PC-9 (cell line): ENCODE measurements at regions not wholly inside any gene's neighbourhood (a gene's known extent, or its start where the extent isn't known, plus 50 kb on each side); places are given as distances from the start of the nearest gene placed in this dataset.

Source experiments
- BruUV-seq: library from RNA; stranded (reverse); fragments of 400-500 nt; replicated peaks from 2 replicates; lab custom pipeline; 2021; lab: Mats Ljungman, UMichigan
- CTCF ChIA-PET: fragments of 300-600 bp; sonication (Branson Sonifier 250); formaldehyde crosslinking; loops from one replicate; lab custom pipeline; 2022; ENCODE audit warnings: antibody characterized with exemption; lab: Charles Lee
- POLR2A ChIA-PET: fragments of 300-600 bp; sonication (Branson Sonifier 250); formaldehyde crosslinking; loops from one replicate; lab custom pipeline; 2022; ENCODE audit warnings: antibody characterized with exemption; ENCODE audit not compliant: unreplicated experiment; lab: Charles Lee
- DNase-seq, 2 experiments: peaks; one replicate each; pipeline versions ENCODE4 v3.0.0 to v3.0.0-alpha.2; 2015 to 2022; ENCODE audit warnings: mixed read lengths in 1 of 2
- H2AFZ ChIP-seq: fragments of 200-600 bp; sonication (generic); 2 replicates; pipeline ENCODE4 v1.8.1; 2017; ENCODE audit warnings: antibody characterized with exemption
- H3F3A ChIP-seq: fragments of 200-600 bp; sonication (generic); 2 replicates; pipeline ENCODE4 v1.8.1; 2017; ENCODE audit warnings: antibody characterized with exemption, mild to moderate bottlenecking, low read depth; ENCODE audit not compliant: insufficient read depth
- H3K27ac ChIP-seq: fragments of 200-600 bp; sonication (generic); 2 replicates; pipeline ENCODE4 v1.6.1; 2016; ENCODE audit warnings: mixed run types
- H3K27me3 ChIP-seq: fragments of 200-600 bp; sonication (generic); 2 replicates; pipeline ENCODE4 v1.6.1; 2016; ENCODE audit warnings: low read depth, mixed run types; ENCODE audit not compliant: insufficient read depth
- H3K36me3 ChIP-seq: fragments of 200-600 bp; sonication (generic); 2 replicates; pipeline ENCODE4 v1.6.1; 2016; ENCODE audit warnings: low read depth, mixed run types
- H3K4me1 ChIP-seq: fragments of 200-600 bp; sonication (generic); replicated peaks from 2 replicates; pipeline ENCODE4 v1.6.1; 2016; ENCODE audit warnings: mixed run types; ENCODE audit not compliant: insufficient read depth
- H3K4me2 ChIP-seq: fragments of 200-600 bp; sonication (generic); 2 replicates; pipeline ENCODE4 v1.6.1; 2017; ENCODE audit warnings: mixed run types
- H3K4me3 ChIP-seq: fragments of 200-600 bp; sonication (generic); 2 replicates; pipeline ENCODE4 v1.6.1; 2016; ENCODE audit warnings: mixed run types
- H3K79me2 ChIP-seq: fragments of 200-600 bp; sonication (generic); 2 replicates; pipeline ENCODE4 v1.6.1; 2017; ENCODE audit warnings: low read depth, mixed run types
- H3K9me2 ChIP-seq: fragments of 200-600 bp; sonication (generic); 2 replicates; pipeline ENCODE4 v1.8.1; 2017; ENCODE audit warnings: mild to moderate bottlenecking; ENCODE audit not compliant: insufficient read depth
- H3K9me3 ChIP-seq: fragments of 200-600 bp; sonication (generic); 2 replicates; pipeline ENCODE4 v1.8.1; 2016; ENCODE audit warnings: low read depth; ENCODE audit not compliant: insufficient read depth
- H4K20me1 ChIP-seq: fragments of 200-600 bp; sonication (generic); 2 replicates; pipeline ENCODE4 v1.8.1; 2017; ENCODE audit not compliant: insufficient read depth
- EZH2 ChIP-seq: fragments of 200-600 bp; sonication (generic); IDR thresholded peaks from 2 replicates; pipeline ENCODE4 v1.8.0; 2017; ENCODE audit warnings: antibody characterized with exemption, low read depth
- intact Hi-C: fragments of 100-400 bp; cut with micrococcal nuclease; formaldehyde crosslinking; loops from one replicate; pipeline ENCODE4 v1.10.0; 2022; ENCODE audit not compliant: unreplicated experiment
- TF ChIP-seq, protein P1 (sequence below): fragments of 200-600 bp; sonication (generic); conservative IDR thresholded peaks from 2 replicates; pipeline ENCODE4 v1.6.1; 2017; ENCODE audit warnings: mixed run types, antibody characterized with exemption, mild to moderate bottlenecking, moderate library complexity

DNA sequence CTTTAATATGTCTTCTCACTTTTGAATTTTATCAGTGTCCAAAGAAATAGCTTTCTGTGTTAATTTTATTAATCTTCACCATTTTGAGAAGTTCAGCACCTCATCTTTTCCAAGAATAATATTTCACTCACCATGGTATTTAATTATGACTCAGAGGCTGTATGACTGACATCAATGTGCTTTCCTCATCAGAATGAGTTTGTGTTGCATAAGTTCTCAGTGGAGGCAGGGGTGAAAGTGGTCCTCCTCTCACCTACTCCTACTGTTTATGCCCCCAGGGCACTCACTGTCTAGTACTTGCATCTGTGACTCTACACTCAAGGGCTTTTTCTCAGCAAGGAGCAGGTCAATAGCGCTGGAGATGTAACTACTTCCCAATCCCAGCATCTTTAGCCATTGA, 905.3 kb upstream of the INTU start:
- ChIA-PET POLR2A (no interaction called here), CTCF (no interaction called here)
- H3F3A ChIP-seq = no peaks in the 10 kb centered on the region
- H4K20me1 ChIP-seq = no peaks in the 10 kb centered on the region
- no TSS peak for BruUV-seq
- no peaks in the 10 kb centered on the region for H3K9me3 ChIP-seq
- intact Hi-C loops = no loop called here
- DNase-seq = no peak
- no peaks in the 10 kb centered on the region for H3K4me1 ChIP-seq
- no peaks in the 10 kb centered on the region for H3K79me2 ChIP-seq
- H3K4me3 ChIP-seq = no peak overlapping the region
- no peak overlapping the region for H3K4me2 ChIP-seq
- H3K27ac ChIP-seq = no peak overlapping the region
- no peaks in the 10 kb centered on the region for H3K27me3 ChIP-seq
- no peaks in the 10 kb centered on the region for H3K36me3 ChIP-seq
- H3K9me2 ChIP-seq = no peaks in the 10 kb centered on the region
- TF ChIP-seq EZH2 = no peak
- TF ChIP-seq, protein P1, sequence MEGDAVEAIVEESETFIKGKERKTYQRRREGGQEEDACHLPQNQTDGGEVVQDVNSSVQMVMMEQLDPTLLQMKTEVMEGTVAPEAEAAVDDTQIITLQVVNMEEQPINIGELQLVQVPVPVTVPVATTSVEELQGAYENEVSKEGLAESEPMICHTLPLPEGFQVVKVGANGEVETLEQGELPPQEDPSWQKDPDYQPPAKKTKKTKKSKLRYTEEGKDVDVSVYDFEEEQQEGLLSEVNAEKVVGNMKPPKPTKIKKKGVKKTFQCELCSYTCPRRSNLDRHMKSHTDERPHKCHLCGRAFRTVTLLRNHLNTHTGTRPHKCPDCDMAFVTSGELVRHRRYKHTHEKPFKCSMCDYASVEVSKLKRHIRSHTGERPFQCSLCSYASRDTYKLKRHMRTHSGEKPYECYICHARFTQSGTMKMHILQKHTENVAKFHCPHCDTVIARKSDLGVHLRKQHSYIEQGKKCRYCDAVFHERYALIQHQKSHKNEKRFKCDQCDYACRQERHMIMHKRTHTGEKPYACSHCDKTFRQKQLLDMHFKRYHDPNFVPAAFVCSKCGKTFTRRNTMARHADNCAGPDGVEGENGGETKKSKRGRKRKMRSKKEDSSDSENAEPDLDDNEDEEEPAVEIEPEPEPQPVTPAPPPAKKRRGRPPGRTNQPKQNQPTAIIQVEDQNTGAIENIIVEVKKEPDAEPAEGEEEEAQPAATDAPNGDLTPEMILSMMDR = no peak
- no peak overlapping the region for H2AFZ ChIP-seq

DNA sequence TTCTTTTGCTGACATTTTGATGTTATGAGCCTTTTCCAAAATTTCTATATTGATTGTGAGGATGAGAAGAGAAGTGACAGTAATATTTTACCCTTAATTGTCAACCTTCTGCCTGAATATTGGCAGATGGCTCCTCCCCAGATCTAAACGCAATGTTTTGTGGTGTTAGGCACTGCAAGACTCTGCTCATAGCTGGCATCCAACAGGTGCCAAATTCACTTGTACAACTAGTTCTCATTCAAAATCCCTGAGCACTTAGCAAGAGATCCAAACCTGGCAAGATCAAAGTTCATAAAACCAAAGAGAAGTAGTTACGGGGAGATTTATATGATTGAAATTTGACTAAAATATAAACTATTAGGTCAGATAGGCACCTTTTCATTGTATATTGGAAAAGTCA, 901.7 kb upstream of the INTU start:
- Histone ChIP-seq H2AFZ (no peak overlapping the region), H4K20me1 (no peaks in the 10 kb centered on the region), H3K79me2 (no peaks in the 10 kb centered on the region), H3K36me3 (no peaks in the 10 kb centered on the region), H3K27me3 (no peaks in the 10 kb centered on the region), H3K9me3 (no peaks in the 10 kb centered on the region), H3F3A (no peaks in the 10 kb centered on the region), H3K4me3 (no peak overlapping the region), H3K9me2 (no peaks in the 10 kb centered on the region), H3K4me2 (no peak overlapping the region), H3K27ac (no peak overlapping the region), H3K4me1 (no peaks in the 10 kb centered on the region)
- ChIA-PET POLR2A (no interaction called here), CTCF (no interaction called here)
- intact Hi-C loops = no loop called here
- TF ChIP-seq, protein P1 = no peak
- no peak for TF ChIP-seq EZH2
- no peak for DNase-seq
- BruUV-seq = no TSS peak

DNA sequence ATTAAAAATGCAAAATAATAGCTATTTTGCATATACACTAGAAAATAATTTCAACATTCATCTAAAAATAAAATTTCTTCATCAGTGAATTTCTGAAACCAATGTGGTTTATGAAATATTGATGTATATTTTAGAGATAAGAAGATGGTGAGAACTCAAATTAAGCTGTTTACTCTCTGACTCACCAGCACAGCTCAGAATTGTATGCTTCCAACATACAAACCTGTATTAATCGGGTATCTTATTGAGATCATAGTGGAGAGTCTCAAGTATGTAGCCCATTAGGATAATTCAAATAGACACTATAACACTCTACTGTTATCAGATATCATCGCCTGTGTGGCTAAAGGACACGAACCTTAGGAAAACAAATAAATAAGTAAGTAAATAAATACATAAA, 899.5 kb upstream of the INTU start:
- Histone ChIP-seq H3K79me2 (no peaks in the 10 kb centered on the region), H4K20me1 (no peaks in the 10 kb centered on the region), H3K27ac (no peak overlapping the region), H2AFZ (no peak overlapping the region), H3K9me2 (no peaks in the 10 kb centered on the region), H3K4me3 (no peak overlapping the region), H3K4me1 (no peaks in the 10 kb centered on the region), H3K9me3 (no peaks in the 10 kb centered on the region), H3K27me3 (no peaks in the 10 kb centered on the region), H3K36me3 (no peaks in the 10 kb centered on the region), H3K4me2 (no peak overlapping the region), H3F3A (no peaks in the 10 kb centered on the region)
- no TSS peak for BruUV-seq
- ChIA-PET POLR2A (no interaction called here), CTCF (no interaction called here)
- TF ChIP-seq, protein P1 = no peak
- TF ChIP-seq EZH2 = no peak
- intact Hi-C loops = no loop called here
- no peak for DNase-seq
